ENCODE measurements at regions not wholly inside any gene's neighbourhood (a gene's known extent, or its start where the extent isn't known, plus 50 kb on each side); places are given as distances from the start of the nearest gene placed in this dataset.

GRCh38 chr6:45718871-45719270 lies 296.8 kb downstream of the CLIC5 start:
- Histone ChIP-seq H3K9me3 (ENCODE audit: low read depth) (no peaks in the 10 kb centered on the region), H3K4me3 (no peak overlapping the region), H3K27ac (no peak overlapping the region), H3K27me3 (no peaks in the 10 kb centered on the region), H3K36me3 (no peaks in the 10 kb centered on the region), H3K4me1 (ENCODE audit: low read depth) (no peaks in the 10 kb centered on the region)
- no peak for DNase-seq (ENCODE audit: low read depth in 1 of 2, low spot score in 1 of 2)
- no peak for TF ChIP-seq CTCF (IDR thresholded peaks at IDR 0.05; ENCODE audit: low read depth, low read length)

- no peak for DNase-seq (ENCODE audit: low read depth in 1 of 2, low spot score in 1 of 2)
- H3K36me3 ChIP-seq: no peaks in the 10 kb centered on the region
- H3K4me3 ChIP-seq: no peak overlapping the region
- H3K27ac ChIP-seq: no peak overlapping the region
- no peaks in the 10 kb centered on the region for H3K27me3 ChIP-seq
- H3K4me1 ChIP-seq (ENCODE audit: low read depth): no peaks in the 10 kb centered on the region
- no peaks in the 10 kb centered on the region for H3K9me3 ChIP-seq (ENCODE audit: low read depth)
- no peak for TF ChIP-seq CTCF (IDR thresholded peaks at IDR 0.05; ENCODE audit: low read depth, low read length)
These were observed 297.5 kb downstream of the CLIC5 start for GRCh38 chr6:45718131-45718530.

- TF ChIP-seq CTCF (IDR thresholded peaks at IDR 0.05; ENCODE audit: low read depth, low read length): no peak
- Histone ChIP-seq H3K36me3 (no peaks in the 10 kb centered on the region), H3K27me3 (no peaks in the 10 kb centered on the region), H3K9me3 (ENCODE audit: low read depth) (no peaks in the 10 kb centered on the region), H3K4me3 (no peak overlapping the region), H3K27ac (no peak overlapping the region), H3K4me1 (ENCODE audit: low read depth) (no peaks in the 10 kb centered on the region)
- no peak for DNase-seq (ENCODE audit: low read depth in 1 of 2, low spot score in 1 of 2)
These were observed 297.9 kb downstream of the CLIC5 start for GRCh38 chr6:45717715-45718114.

- no peak for DNase-seq (ENCODE audit: low read depth in 1 of 2, low spot score in 1 of 2)
- no peak for TF ChIP-seq CTCF (IDR thresholded peaks at IDR 0.05; ENCODE audit: low read depth, low read length)
- no peak overlapping the region for H3K4me3 ChIP-seq
These were observed 298.6 kb downstream of the CLIC5 start for GRCh38 chr6:45717027-45717426.

GRCh38 chr6:45715508-45715803 lies 300.2 kb downstream of the CLIC5 start:
- TF ChIP-seq CTCF (IDR thresholded peaks at IDR 0.05; ENCODE audit: low read depth, low read length): no peak
- H3K27ac ChIP-seq: no peak overlapping the region
- no peaks in the 10 kb centered on the region for H3K36me3 ChIP-seq
- no peaks in the 10 kb centered on the region for H3K27me3 ChIP-seq
- DNase-seq (ENCODE audit: low read depth in 1 of 2, low spot score in 1 of 2): no peak
- no peaks in the 10 kb centered on the region for H3K9me3 ChIP-seq (ENCODE audit: low read depth)
- H3K4me3 ChIP-seq: no peak overlapping the region
- H3K4me1 ChIP-seq (ENCODE audit: low read depth): no peaks in the 10 kb centered on the region

More at GRCh38 chr6:45717027-45717426, 298.6 kb downstream of the CLIC5 start:
- Histone ChIP-seq H3K9me3 (ENCODE audit: low read depth) (no peaks in the 10 kb centered on the region), H3K27ac (no peak overlapping the region), H3K27me3 (no peaks in the 10 kb centered on the region), H3K4me1 (ENCODE audit: low read depth) (no peaks in the 10 kb centered on the region), H3K36me3 (no peaks in the 10 kb centered on the region)

All from cardiac muscle cell (in vitro differentiated cells and primary cell).